ENCODE measurements at regions not wholly inside any gene's neighbourhood (a gene's known extent, or its start where the extent isn't known, plus 50 kb on each side); places are given as distances from the start of the nearest gene placed in this dataset.

- no peak for TF ChIP-seq CTCF (IDR thresholded peaks at IDR 0.05)
- no peak for TF ChIP-seq ZFX (IDR thresholded peaks at IDR 0.05; ENCODE audit: borderline replicate concordance)
These were observed 270.1 kb upstream of the INTU start for GRCh38 chr4:127362686-127363085.

Data from 22Rv1 (cell line).